Lower leg skin (tissue), 4 donors: ENCODE measurements at regions not wholly inside any gene's neighbourhood (a gene's known extent, or its start where the extent isn't known, plus 50 kb on each side); places are given as distances from the start of the nearest gene placed in this dataset.

Experiments
- DNase-seq, 2 donors: peaks; one replicate each; pipeline ENCODE4 v3.0.0-alpha.2; 2019; ENCODE audit warnings: low spot score in 2 of 2
- H3K4me3 ChIP-seq: fragments of 200-600 bp; sonication (generic); 2 replicates; pipeline ENCODE4 v1.5.1; 2017; ENCODE audit warnings: mild to moderate bottlenecking, low read depth; ENCODE audit not compliant: poor library complexity, severe bottlenecking
- CTCF ChIP-seq, 3 donors: fragments of 450-650 bp; IDR thresholded peaks; one replicate each; pipeline ENCODE4 v1.5.1; 2016; ENCODE audit warnings: antibody characterized with exemption in 3 of 3, mild to moderate bottlenecking in 3 of 3, moderate library complexity in 2 of 3
- POLR2A ChIP-seq, 2 donors: fragments of 450-650 bp; IDR thresholded peaks; one replicate each; pipeline ENCODE4 v1.6.1; 2016 to 2017; ENCODE audit warnings: antibody characterized with exemption in 2 of 2, mild to moderate bottlenecking in 1 of 2, moderate library complexity in 1 of 2
- WGBS, 2 donors: methylation state at CpG; one replicate each; pipeline ENCODE4 v1.1.5; 2018; 5-methylcytosine and 5-hydroxymethylcytosine counted together
- intact Hi-C: fragments of 100-400 bp; cut with DNase I; formaldehyde crosslinking; loops from one replicate; pipeline ENCODE4 v1.15.0; 2023; ENCODE audit warnings: low total_unique reads

- WGBS, 2 donors: 24 to 54% methylated on average over 14 to 18 of the region's 20 CpGs
- H3K4me3 ChIP-seq: no peak overlapping the region
- TF ChIP-seq CTCF (IDR thresholded peaks at IDR 0.05) (no peak), POLR2A (IDR thresholded peaks at IDR 0.05) (no peak)
- intact Hi-C loops: no loop called here
- peak; percentile 89 to 95 for DNase-seq
Observed at GRCh38 chr3:72347819-72348319, 500.4 kb downstream of the SHQ1 start.

GRCh38 chr3:72346526-72346926, 501.7 kb downstream of the SHQ1 start:
- TF ChIP-seq CTCF (IDR thresholded peaks at IDR 0.05) (no peak), POLR2A (IDR thresholded peaks at IDR 0.05) (no peak)
- intact Hi-C loops: no loop called here
- peak; percentile 50 to 89 for DNase-seq
- 68 to 73% methylated on average over 8 of the region's 8 CpGs for WGBS, 2 donors
- H3K4me3 ChIP-seq: no peak overlapping the region

GRCh38 chr3:72345980-72346379, 502.3 kb downstream of the SHQ1 start:
- DNase-seq: peak in 1 of 2 donors; percentile 68
- 88 to 89% methylated on average over 7 of the region's 7 CpGs for WGBS, 2 donors
- TF ChIP-seq POLR2A (IDR thresholded peaks at IDR 0.05): no peak
- no peak for TF ChIP-seq CTCF (IDR thresholded peaks at IDR 0.05)
- intact Hi-C loops: no loop called here
- no peak overlapping the region for H3K4me3 ChIP-seq

- intact Hi-C loops: no loop called here
- peak in 1 of 2 donors; percentile 45 for DNase-seq
- H3K4me3 ChIP-seq: no peak overlapping the region
- TF ChIP-seq POLR2A (IDR thresholded peaks at IDR 0.05) (no peak), CTCF (IDR thresholded peaks at IDR 0.05) (no peak)
- 71 to 75% methylated on average over 7 of the region's 7 CpGs for WGBS, 2 donors
Observed at GRCh38 chr3:72345237-72345878, 502.9 kb downstream of the SHQ1 start.

GRCh38 chr3:72344647-72345046, 503.6 kb downstream of the SHQ1 start:
- 85 to 88% methylated on average over 6 of the region's 6 CpGs for WGBS, 2 donors
- intact Hi-C loops: no loop called here
- TF ChIP-seq CTCF (IDR thresholded peaks at IDR 0.05): no peak
- TF ChIP-seq POLR2A (IDR thresholded peaks at IDR 0.05): no peak
- no peak overlapping the region for H3K4me3 ChIP-seq
- peak in 1 of 2 donors; percentile 42 for DNase-seq

GRCh38 chr3:72344236-72344635, 504.0 kb downstream of the SHQ1 start:
- no peak overlapping the region for H3K4me3 ChIP-seq
- intact Hi-C loops: no loop called here
- 59 to 65% methylated on average over 1 of the region's 1 CpG for WGBS, 2 donors
- TF ChIP-seq POLR2A (IDR thresholded peaks at IDR 0.05): no peak
- no peak for TF ChIP-seq CTCF (IDR thresholded peaks at IDR 0.05)
- peak in 1 of 2 donors; percentile 29 for DNase-seq
